NCI-H146 treated with DMSO at 0.1 percent for 48 hours (cell line): ENCODE measurements at regions not wholly inside any gene's neighbourhood (a gene's known extent, or its start where the extent isn't known, plus 50 kb on each side); places are given as distances from the start of the nearest gene placed in this dataset.
"Not testable (repeated sequence)": the region's sequence is repeated elsewhere in the genome, so short reads cannot be mapped to it uniquely, and the experiment has no call there.

ENCODE experiments used
- DNase-seq: peaks from one replicate; lab custom pipeline; 2025; ENCODE audit not compliant: unreplicated experiment; lab: John Stamatoyannopoulos, UW

DNA sequence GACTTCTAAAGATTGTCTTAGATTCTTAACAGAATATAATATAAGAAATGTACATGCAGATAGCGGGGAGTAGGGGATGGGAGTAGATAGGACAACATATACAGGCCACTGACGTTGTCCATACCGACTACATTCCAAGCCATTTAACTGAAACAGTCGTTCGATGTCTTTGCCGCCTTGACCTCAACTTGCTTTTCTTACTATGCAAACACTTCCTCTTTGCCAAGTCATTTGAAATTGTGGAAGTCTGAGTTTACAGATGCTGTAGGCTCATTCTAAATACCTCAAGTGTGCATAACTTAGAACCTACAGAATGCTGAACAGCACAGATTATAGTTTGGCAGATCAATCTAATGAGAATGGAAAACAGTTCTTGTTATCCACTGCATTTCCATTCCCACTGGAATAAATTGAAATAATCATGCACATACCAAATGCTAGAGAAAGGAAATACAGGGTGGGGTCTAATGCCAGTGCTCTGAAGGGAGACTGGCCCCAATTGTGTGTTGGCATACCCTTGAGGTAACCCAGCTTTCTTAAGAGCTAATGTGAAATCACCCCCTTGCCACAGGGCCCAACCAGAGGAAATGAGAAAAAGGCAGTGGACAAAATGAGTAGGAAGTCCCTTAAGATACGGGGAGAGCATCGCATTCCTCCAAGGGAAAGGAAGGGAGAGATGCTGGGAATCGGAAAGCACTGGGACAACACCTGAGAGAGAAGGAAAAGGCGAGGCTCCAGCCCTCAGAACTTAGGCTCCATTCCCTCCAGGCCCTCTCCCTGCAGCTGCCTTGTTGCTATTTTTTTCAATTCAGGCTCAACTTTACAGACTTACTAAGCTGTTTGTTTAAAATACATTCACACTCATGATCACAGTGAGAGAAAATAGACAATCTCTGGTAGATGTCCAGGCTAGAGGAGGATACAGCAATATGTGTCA is 380.9 kb upstream of the TMTC1 start:
- DNase-seq = no peak

- not testable (repeated sequence) for DNase-seq
Observed at GRCh38 chr12:30156833-30157232, 373.1 kb upstream of the TMTC1 start.

DNA sequence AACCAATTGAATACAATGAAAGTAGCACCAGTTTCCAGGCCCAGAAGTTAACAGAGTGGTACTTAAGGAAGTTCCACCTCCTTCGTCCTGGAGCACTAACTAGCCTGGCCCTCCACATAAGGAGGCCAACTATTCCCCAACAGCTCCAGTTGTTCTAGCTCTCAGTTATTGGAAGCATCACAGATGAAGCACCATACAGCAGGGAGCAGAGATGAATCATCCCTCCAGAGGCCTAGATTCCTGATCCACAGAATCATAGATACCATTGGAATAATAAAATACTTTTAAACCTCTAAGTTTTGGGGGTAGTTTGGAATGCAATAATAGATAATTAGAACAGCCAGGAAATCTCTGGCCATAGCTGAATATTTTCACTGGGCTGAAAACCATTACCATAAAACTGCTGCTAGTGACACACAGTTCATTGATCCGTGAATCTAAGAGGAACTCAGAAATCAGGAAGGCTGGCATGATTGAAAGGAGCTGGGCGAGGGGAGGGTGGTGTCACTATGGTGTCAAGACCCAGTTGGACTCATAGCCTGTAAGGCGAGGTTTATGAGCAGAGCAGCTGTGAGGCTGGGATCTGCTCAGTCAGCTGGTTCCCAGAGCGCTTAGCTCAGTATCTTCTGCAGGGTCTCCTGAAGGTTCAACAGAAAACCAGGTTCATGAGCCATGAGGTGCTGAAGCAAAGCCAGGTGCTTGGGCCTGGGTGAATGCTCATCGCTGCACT is 371.4 kb upstream of the TMTC1 start:
- DNase-seq = no peak

GRCh38 chr12:30153981-30154380 is 370.2 kb upstream of the TMTC1 start:
- DNase-seq = no peak

- no peak for DNase-seq
Observed at GRCh38 chr12:30152705-30153104, 369.0 kb upstream of the TMTC1 start.

GRCh38 chr12:30151831-30152230 is 368.1 kb upstream of the TMTC1 start:
- DNase-seq = no peak

- DNase-seq = no peak
Observed at GRCh38 chr12:30146561-30146960, 362.8 kb upstream of the TMTC1 start.

GRCh38 chr12:30145684-30146032 is 361.9 kb upstream of the TMTC1 start:
- DNase-seq = no peak

GRCh38 chr12:30144777-30145683 is 361.3 kb upstream of the TMTC1 start:
- DNase-seq = no peak

DNA sequence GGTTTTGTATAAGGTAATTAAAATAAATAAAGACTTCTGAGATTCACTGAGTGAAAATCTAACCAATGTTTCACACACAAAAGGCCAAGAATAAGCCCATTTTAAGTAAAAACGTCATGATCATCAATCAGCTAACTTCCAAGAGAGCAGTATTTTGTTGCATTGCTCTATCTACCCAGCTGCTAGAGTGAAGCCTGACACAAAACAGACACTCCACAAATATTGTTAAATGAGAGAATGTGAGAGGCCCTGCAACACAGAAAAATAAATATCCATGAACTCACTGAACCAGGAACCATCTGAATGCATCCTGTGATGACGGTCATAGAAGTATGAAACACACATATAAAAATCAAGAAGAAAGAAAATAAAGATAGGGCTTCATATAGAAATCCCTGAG is 358.6 kb upstream of the TMTC1 start:
- DNase-seq = no peak

DNA sequence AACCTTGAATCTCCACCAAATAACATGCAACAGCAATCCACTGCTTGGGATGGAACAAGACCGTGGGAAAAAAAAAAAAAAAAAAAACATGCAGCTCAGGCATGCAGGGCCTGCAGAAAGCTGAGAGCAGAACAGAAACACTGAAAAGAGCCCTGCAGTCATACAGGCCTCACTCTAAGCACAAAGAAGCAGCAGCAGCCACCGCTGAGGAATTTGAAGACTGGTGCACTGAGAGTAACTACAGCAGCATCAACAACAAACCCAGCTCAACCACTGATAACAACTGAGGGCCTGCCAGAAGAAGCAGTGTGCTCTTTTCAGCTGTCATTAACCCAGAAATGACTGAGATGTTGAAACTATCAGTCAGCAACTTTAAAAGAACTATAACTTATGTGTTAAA is 354.7 kb upstream of the TMTC1 start:
- no peak for DNase-seq

GRCh38 chr12:30136696-30137095 is 353.0 kb upstream of the TMTC1 start:
- no peak for DNase-seq

DNA sequence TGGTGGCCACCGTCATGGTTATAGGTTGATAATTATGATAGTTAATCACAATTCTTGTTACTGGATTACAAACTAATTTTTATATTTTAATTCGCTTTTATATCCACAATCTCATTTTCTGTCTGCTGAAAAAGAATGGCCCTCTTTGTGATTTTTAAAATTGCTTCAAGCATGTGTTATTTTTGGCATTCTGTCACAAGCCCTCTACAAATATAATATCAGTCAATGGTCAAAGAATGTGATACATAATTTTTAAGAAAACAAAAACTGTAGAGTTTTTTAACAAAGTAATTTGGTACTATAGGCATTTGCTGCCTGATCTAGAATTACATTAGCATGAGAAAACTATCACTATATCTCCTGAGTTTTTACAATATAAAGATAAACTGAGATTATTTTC is 352.0 kb upstream of the TMTC1 start:
- DNase-seq = no peak

DNA sequence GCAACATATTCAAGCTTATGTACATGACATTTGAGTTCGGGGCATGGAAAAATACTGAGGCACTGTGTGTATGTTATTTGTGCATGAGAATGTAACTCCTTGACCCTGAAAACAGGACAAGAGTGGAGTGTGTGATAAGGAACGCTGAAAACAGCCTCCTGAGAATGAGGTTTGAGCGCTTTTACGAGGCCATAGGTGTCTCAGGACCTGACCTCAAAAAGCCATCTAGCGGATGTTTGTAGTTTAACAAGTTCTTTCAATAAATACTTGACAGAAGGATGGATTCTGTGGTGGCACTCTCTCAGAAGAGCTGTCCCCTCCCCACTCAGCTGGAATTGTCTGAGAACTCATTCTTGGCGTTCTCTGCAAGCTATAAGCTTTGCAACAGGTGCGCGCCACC is 350.5 kb upstream of the TMTC1 start:
- DNase-seq = peak; percentile 5

GRCh38 chr12:30126944-30127343 is 343.2 kb upstream of the TMTC1 start:
- no peak for DNase-seq

- no peak for DNase-seq
Observed at GRCh38 chr12:30120522-30120921, 336.8 kb upstream of the TMTC1 start.

- no peak for DNase-seq
Observed at GRCh38 chr12:30117483-30117882, 333.7 kb upstream of the TMTC1 start.

- DNase-seq = no peak
Observed at GRCh38 chr12:30111719-30112118, 328.0 kb upstream of the TMTC1 start.

- DNase-seq = no peak
Observed at GRCh38 chr12:30110958-30111586, 327.3 kb upstream of the TMTC1 start.

GRCh38 chr12:30110498-30110897 is 326.8 kb upstream of the TMTC1 start:
- DNase-seq = no peak

GRCh38 chr12:30108666-30109065 is 324.9 kb upstream of the TMTC1 start:
- DNase-seq = no peak
